Head of caudate nucleus (tissue), 42 donors: ENCODE measurements at regions not wholly inside any gene's neighbourhood (a gene's known extent, or its start where the extent isn't known, plus 50 kb on each side); places are given as distances from the start of the nearest gene placed in this dataset.

ENCODE experiments used
- DNase-seq, 42 donors: peaks; one replicate each; pipeline versions ENCODE4 v3.0.0 to v3.0.0-alpha.2; 2020 to 2021; ENCODE audit warnings: mixed read lengths in 7 of 42
- intact Hi-C: fragments of 100-400 bp; cut with DNase I; formaldehyde crosslinking; loops from one replicate; pipeline ENCODE4 v1.15.0; 2022

GRCh38 chr5:72013766-72014624, 93.3 kb upstream of the MAP1B start:
- peak in 40 of 42 donors; percentile 19 to 88 (median 60) for DNase-seq
- intact Hi-C loops = no loop called here

DNA sequence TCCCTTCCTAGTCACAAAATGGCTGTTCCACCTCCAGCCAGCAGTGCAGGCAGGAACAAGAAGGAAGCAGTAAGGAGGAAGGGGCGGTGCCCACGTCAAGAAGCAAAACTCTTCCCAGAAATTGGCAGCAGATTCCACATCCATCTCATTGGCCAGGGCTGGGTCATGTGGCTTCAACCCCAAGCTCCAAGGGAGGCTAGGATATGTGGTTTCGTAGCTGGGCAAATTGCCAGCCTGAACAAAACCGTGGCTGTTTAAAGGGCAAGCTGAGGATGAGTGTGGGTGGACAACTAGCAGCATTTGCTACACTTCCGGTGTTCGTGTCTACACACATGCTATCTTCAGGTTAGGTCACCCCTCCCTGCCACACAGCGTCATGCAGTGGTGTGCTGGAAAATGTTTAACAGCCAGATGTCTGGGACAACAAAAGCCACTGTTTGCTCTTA, 92.1 kb upstream of the MAP1B start:
- peak; percentile 76 to 96 (median 89) for DNase-seq
- intact Hi-C loops = no loop called here

GRCh38 chr5:72018143-72018803, 89.0 kb upstream of the MAP1B start:
- peak in 25 of 42 donors; percentile 10 to 73 (median 30) for DNase-seq
- intact Hi-C loops = no loop called here

GRCh38 chr5:72020161-72020983, 86.9 kb upstream of the MAP1B start:
- DNase-seq = no peak
- intact Hi-C loops = no loop called here

- intact Hi-C loops = no loop called here
- DNase-seq = no peak
Measured at GRCh38 chr5:72021651-72022357, 85.5 kb upstream of the MAP1B start.

DNA sequence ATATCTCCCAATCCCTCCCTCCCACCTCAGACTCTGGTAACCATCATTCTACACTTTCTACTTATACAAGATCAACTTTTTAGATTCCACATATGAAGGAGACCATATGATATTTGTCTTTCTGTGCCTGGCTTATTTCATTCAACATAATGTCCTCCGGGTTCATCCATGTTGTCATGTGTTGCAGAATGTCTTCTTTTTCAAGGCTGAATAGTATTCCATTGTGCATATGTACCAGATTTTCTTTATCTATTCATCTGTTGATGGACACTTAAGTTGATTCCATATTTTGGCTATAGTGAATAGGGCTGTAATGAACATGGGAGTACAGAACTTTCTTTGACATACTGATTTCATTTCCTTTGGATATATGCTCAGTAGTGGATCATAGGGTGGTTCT, 78.9 kb upstream of the MAP1B start:
- intact Hi-C loops = no loop called here
- DNase-seq = no peak

GRCh38 chr5:72030237-72030636, 77.0 kb upstream of the MAP1B start:
- DNase-seq = no peak
- intact Hi-C loops = no loop called here

DNA sequence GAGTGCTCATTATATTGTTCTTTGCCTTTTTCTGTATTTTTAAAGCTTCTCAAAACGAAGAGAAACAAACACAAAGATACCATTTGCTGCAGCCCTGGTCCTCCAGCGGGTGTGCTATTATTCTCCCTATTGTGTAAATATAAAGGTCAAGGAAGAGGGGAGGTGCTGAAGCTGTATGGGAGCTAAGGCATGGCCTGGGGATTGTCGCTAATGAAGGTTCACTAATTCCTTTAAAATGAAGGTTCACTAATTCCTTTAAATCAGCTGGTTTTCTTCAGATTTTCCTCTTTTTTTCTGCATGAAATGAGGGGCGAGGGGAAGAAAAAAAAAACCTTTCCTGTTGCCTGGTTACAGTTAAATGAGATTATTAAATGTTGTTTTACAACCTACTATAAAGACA, 74.5 kb upstream of the MAP1B start:
- intact Hi-C loops = no loop called here
- no peak for DNase-seq

GRCh38 chr5:72034770-72035169, 72.5 kb upstream of the MAP1B start:
- no peak for DNase-seq
- intact Hi-C loops = no loop called here

- DNase-seq = no peak
Measured at GRCh38 chr5:72035831-72036230, 71.4 kb upstream of the MAP1B start.

GRCh38 chr5:72036951-72037350, 70.3 kb upstream of the MAP1B start:
- DNase-seq = peak in 1 of 42 donors; percentile 11
- intact Hi-C loops = no loop called here

More at GRCh38 chr5:72035831-72036230, 71.4 kb upstream of the MAP1B start:
- intact Hi-C loops = no loop called here

DNA sequence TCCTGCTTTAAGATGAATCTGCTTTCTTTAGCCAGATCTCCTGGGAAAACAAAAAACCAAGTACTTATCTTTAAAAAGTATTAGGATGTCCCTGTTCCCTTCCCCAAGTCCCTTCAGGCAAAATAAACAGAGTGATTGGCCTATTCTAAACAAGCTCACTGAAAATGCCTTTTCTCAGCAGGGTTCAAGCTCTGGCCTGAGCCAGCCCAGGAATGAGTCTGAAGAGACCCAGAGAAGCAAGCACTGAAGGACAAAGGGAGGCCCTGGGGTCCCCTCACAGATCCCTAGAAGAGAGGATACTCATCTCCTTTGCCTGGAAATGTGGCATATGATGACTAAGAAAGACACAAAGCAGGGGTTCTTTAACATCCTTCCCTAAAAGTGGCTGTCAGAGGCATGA, 66.8 kb upstream of the MAP1B start:
- DNase-seq = no peak
- intact Hi-C loops = no loop called here

DNA sequence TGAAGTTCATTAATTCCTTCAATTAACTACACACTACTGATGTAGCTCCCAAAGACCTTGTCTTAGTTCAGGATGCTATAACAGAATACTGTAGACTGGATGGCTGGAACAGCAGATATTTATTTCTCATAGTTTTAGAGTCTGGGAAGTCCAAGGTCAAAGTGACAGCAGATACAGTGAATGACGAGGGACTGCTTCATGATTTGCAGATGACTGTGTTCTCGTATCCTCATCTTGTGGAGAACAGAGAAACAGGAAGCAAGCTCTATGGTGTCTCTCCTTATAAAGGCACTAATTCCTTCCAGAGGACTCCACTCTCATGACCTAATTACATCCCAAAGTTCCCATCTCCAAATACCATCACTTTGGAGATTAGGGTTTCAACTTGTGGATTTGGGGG, 65.6 kb upstream of the MAP1B start:
- intact Hi-C loops = no loop called here
- DNase-seq = no peak

DNA sequence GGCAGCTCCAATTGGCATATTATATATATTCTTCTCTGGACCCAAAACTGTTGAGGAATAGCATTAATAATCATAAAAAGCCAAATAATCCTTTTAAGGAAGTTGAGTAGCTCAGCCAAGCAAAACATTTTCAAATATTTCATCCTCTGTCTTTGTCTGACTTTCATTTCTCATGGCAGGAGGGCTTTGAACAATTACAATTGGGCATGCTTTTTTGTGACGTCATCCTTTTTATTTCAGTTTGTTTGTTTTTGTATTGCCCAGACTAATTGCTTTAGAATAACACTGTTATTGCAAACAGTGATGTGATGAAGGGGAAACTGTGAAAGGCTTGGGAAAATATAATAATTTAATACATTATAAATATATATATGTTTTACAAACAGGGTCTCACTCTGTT, 65.2 kb upstream of the MAP1B start:
- no peak for DNase-seq
- intact Hi-C loops = no loop called here

- intact Hi-C loops = no loop called here
- DNase-seq = no peak
Measured at GRCh38 chr5:72045692-72046091, 61.6 kb upstream of the MAP1B start.

DNA sequence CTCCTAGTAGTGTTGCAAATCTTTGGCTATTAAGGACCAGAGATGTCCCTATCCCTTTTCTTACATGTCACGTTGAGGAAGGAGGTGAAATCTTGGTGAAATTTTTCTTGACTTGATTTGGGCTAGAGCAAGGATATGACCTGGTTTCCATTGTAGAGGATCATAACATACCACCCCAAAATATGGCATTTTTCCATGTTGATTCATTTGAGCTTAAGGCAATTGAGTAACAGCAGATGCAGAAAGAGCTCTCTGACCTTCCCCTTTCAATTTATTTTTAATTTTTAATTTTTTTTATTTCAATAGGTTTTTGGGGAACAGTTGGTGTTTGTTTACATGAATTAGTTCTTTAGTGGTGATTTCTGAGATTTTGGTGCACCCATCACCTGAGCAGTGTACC, 61.2 kb upstream of the MAP1B start:
- intact Hi-C loops = no loop called here
- DNase-seq = no peak

DNA sequence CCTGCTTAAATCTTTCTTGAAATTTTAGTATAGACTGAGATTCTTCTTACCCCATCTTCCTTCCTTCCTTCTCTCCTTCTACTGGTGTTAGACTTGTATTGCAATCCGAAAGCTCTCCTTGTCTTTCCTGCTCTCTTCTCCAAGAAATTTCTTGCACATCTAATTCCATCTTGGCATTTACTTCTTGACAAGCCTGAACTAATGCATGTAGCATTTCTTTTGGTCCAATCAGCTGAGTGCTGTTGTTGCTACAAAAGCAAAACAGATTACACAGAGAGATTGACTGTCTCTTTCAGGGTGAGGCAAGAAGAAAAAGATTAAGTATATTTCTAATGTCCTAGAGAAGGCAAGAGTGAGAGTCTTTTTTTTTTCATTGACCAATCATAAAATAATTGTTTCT, 51.6 kb upstream of the MAP1B start:
- DNase-seq = no peak
- intact Hi-C loops = no loop called here
